Right lobe of liver (tissue), 6 donors: ENCODE measurements at regions not wholly inside any gene's neighbourhood (a gene's known extent, or its start where the extent isn't known, plus 50 kb on each side); places are given as distances from the start of the nearest gene placed in this dataset.
A peak's percentile ranks its signal among the peaks of the same experiment; 100 is the strongest.

ENCODE experiments used
- ATAC-seq, 4 donors: fragments of 200-7000 bp; cut with Tn5 transposase; one replicate each; pipeline ENCODE4 v1.9.1; 2020; ENCODE audit warnings: mild to moderate bottlenecking in 4 of 4, moderate library complexity in 4 of 4
- DNase-seq, 3 donors: peaks; one replicate each; pipeline ENCODE4 v3.0.0-alpha.2; 2020
- H3K27ac ChIP-seq, 3 donors: fragments of 200-600 bp; one replicate each; pipeline ENCODE4 v1.8.0; 2022
- H3K27me3 ChIP-seq, 2 donors: fragments of 200-600 bp; one replicate each; pipeline ENCODE4 v1.8.0; 2022
- H3K36me3 ChIP-seq, 4 donors: fragments of 200-600 bp; sonication (generic) in 1 of 4; one replicate each; pipeline versions ENCODE4 v1.5.1 to v1.8.0; 2017 to 2022; ENCODE audit warnings: control low read depth in 1 of 4
- H3K4me1 ChIP-seq, 4 donors: fragments of 200-600 bp; sonication (generic) in 1 of 4; one replicate each; pipeline versions ENCODE4 v1.5.1 to v1.8.0; 2017 to 2022; ENCODE audit warnings: control low read depth in 1 of 4
- H3K4me3 ChIP-seq, 3 donors: fragments of 200-600 bp; one replicate each; pipeline ENCODE4 v1.8.0; 2022
- H3K9me3 ChIP-seq, 4 donors: fragments of 200-600 bp; sonication (generic) in 1 of 4; one replicate each; pipeline versions ENCODE4 v1.5.1 to v1.8.0; 2017 to 2022; ENCODE audit warnings: control low read depth in 1 of 4
- CTCF ChIP-seq, 4 donors: fragments of 200-600 bp in 3 of 4; fragments of 450-650 bp in 1 of 4; IDR thresholded peaks; one replicate each; pipeline versions ENCODE4 v1.5.1 to v1.8.0; 2016 to 2022; ENCODE audit warnings: antibody characterized with exemption in 4 of 4, mild to moderate bottlenecking in 2 of 4
- POLR2A ChIP-seq: fragments of 450-650 bp; IDR thresholded peaks from one replicate; pipeline ENCODE4 v1.6.1; 2017; ENCODE audit warnings: antibody characterized with exemption, mild to moderate bottlenecking
- WGBS: methylation state at CpG from one replicate; pipeline ENCODE4 v1.1.6; 2018; ENCODE audit warnings: low coverage, low lambda C conversion rate; ENCODE audit not compliant: insufficient coverage; ENCODE audit errors: missing lambda C conversion rate; 5-methylcytosine and 5-hydroxymethylcytosine counted together
- intact Hi-C, 2 donors: fragments of 100-400 bp; cut with DNase I; formaldehyde crosslinking; loops; one replicate each; pipeline versions ENCODE4 v1.11.2 to v1.14.1; 2022
- donor health status: DM: no; HTN: yes; CAD: no.
- donor health status: DM: no; HTN: no; CAD: no.
- donor health status: DM: no; HTN: no; CAD: no.
- donor health status: DM: no; HTN: yes; CAD: no.
- donor health status: DM: no; HTN: yes; CAD: no.

GRCh38 chr16:7268182-7268581, 64.5 kb upstream of the RBFOX1 start:
- H3K36me3 ChIP-seq, result no peaks in the 10 kb centered on the region
- H3K9me3 ChIP-seq, result no peaks in the 10 kb centered on the region
- H3K27me3 ChIP-seq, result no peaks in the 10 kb centered on the region
- ATAC-seq, result peak; percentile 25 to 59 (median 49)
- 4% methylated on average over 5 of the region's 6 CpGs for WGBS
- DNase-seq, result no peak
- intact Hi-C loops, result no loop called here
- H3K4me3 ChIP-seq, result no peak overlapping the region
- no peak overlapping the region for H3K27ac ChIP-seq
- H3K4me1 ChIP-seq, result no peaks in the 10 kb centered on the region
- no peak for TF ChIP-seq POLR2A
- TF ChIP-seq CTCF (IDR thresholded peaks at IDR 0.05), result peak; percentile 38 to 66 (median 54)

- no peaks in the 10 kb centered on the region for H3K36me3 ChIP-seq
- intact Hi-C loops, result no loop called here
- ATAC-seq (no peak), DNase-seq (no peak)
- WGBS, result 48% methylated on average over 10 of the region's 11 CpGs
- TF ChIP-seq POLR2A (no peak), CTCF (IDR thresholded peaks at IDR 0.05) (no peak)
- no peak overlapping the region for H3K27ac ChIP-seq
- no peaks in the 10 kb centered on the region for H3K4me1 ChIP-seq
- H3K9me3 ChIP-seq, result no peaks in the 10 kb centered on the region
- no peak overlapping the region for H3K4me3 ChIP-seq
- no peaks in the 10 kb centered on the region for H3K27me3 ChIP-seq
Observed at GRCh38 chr16:7257016-7257415, 75.6 kb upstream of the RBFOX1 start.

- TF ChIP-seq POLR2A (no peak), CTCF (IDR thresholded peaks at IDR 0.05) (no peak)
- ATAC-seq, result no peak
- Histone ChIP-seq H3K4me3 (no peak overlapping the region), H3K9me3 (no peaks in the 10 kb centered on the region), H3K4me1 (no peaks in the 10 kb centered on the region), H3K27ac (no peak overlapping the region), H3K36me3 (no peaks in the 10 kb centered on the region), H3K27me3 (no peaks in the 10 kb centered on the region)
- intact Hi-C loops, result no loop called here
- 22% methylated on average over 6 of the region's 6 CpGs for WGBS
- no peak for DNase-seq
Observed at GRCh38 chr16:7246578-7246977, 86.1 kb upstream of the RBFOX1 start.

- no peaks in the 10 kb centered on the region for H3K9me3 ChIP-seq
- no peak overlapping the region for H3K4me3 ChIP-seq
- H3K27ac ChIP-seq, result no peak overlapping the region
- intact Hi-C loops, result no loop called here
- no peaks in the 10 kb centered on the region for H3K27me3 ChIP-seq
- DNase-seq (no peak), ATAC-seq (no peak)
- TF ChIP-seq CTCF (IDR thresholded peaks at IDR 0.05), result no peak
- 50% methylated on average over 2 of the region's 2 CpGs for WGBS
- no peaks in the 10 kb centered on the region for H3K4me1 ChIP-seq
- no peaks in the 10 kb centered on the region for H3K36me3 ChIP-seq
Observed at GRCh38 chr16:7239547-7239946, 93.1 kb upstream of the RBFOX1 start.

- DNase-seq, result no peak
- no peaks in the 10 kb centered on the region for H3K4me1 ChIP-seq
- H3K36me3 ChIP-seq, result no peaks in the 10 kb centered on the region
- intact Hi-C loops, result no loop called here
- 33% methylated on average over 1 of the region's 6 CpGs for WGBS
- no peak for ATAC-seq
- no peaks in the 10 kb centered on the region for H3K27me3 ChIP-seq
- H3K4me3 ChIP-seq, result no peak overlapping the region
- TF ChIP-seq POLR2A (no peak), CTCF (IDR thresholded peaks at IDR 0.05) (no peak)
- H3K9me3 ChIP-seq, result no peaks in the 10 kb centered on the region
- H3K27ac ChIP-seq, result no peak overlapping the region
Observed at GRCh38 chr16:7236824-7237410, 95.7 kb upstream of the RBFOX1 start.
